ENCODE measurements at regions not wholly inside any gene's neighbourhood (a gene's known extent, or its start where the extent isn't known, plus 50 kb on each side); places are given as distances from the start of the nearest gene placed in this dataset.
A peak's percentile ranks its signal among the peaks of the same experiment; 100 is the strongest.

DNA sequence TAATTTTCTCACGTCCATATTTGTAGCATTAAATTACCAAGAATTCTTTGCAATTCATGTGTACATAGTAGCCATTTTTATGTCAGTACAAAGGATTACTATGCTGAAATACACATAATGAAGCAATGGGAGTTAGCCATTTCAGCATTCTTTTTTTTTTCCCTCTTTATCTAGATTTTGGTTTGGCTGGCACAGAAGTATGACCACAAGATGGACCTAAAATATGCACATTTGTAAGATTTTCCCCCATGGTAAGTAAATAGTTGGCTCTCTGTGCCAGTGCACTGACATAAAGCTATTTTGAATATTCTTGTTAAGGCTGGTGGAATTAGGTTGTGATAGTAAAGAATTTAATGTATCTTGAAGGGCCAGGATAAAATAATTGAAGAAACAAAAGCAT lies 486.1 kb upstream of the BTBD3 start:
- Histone ChIP-seq H3K36me3 (ENCODE audit: control insufficient read depth, insufficient read depth, low read length) (no peaks in the 10 kb centered on the region), H3K4me3 (ENCODE audit: low read depth, low read length) (no peak overlapping the region), H3K27me3 (ENCODE audit: control insufficient read depth, insufficient read depth, low read length) (no peaks in the 10 kb centered on the region)
- no peak for DNase-seq (ENCODE audit: low read depth)
- TF ChIP-seq, protein P1, sequence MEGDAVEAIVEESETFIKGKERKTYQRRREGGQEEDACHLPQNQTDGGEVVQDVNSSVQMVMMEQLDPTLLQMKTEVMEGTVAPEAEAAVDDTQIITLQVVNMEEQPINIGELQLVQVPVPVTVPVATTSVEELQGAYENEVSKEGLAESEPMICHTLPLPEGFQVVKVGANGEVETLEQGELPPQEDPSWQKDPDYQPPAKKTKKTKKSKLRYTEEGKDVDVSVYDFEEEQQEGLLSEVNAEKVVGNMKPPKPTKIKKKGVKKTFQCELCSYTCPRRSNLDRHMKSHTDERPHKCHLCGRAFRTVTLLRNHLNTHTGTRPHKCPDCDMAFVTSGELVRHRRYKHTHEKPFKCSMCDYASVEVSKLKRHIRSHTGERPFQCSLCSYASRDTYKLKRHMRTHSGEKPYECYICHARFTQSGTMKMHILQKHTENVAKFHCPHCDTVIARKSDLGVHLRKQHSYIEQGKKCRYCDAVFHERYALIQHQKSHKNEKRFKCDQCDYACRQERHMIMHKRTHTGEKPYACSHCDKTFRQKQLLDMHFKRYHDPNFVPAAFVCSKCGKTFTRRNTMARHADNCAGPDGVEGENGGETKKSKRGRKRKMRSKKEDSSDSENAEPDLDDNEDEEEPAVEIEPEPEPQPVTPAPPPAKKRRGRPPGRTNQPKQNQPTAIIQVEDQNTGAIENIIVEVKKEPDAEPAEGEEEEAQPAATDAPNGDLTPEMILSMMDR (IDR thresholded peaks at IDR 0.05; ENCODE audit: insufficient read depth, low read length, poor library complexity, severe bottlenecking), result no peak

DNA sequence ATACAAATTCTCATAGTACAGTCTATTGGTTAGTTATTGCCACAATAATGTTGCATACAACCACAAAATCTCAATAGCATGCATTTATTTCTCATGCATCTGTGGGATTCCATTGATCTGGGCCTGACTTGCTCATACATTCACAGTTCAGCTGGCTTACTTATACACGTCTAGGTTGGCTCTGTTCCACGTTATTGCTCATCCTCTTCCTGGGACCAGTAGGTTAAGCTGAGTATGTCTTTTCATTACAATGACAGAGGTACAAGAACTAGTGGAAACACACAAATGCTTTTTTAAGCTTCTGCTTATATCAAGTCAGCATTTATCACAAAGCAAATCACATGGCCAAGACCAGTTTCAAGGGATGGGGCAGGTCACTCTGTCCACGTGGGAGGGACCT lies 485.3 kb upstream of the BTBD3 start:
- Histone ChIP-seq H3K27me3 (ENCODE audit: control insufficient read depth, insufficient read depth, low read length) (no peaks in the 10 kb centered on the region), H3K36me3 (ENCODE audit: control insufficient read depth, insufficient read depth, low read length) (no peaks in the 10 kb centered on the region), H3K4me3 (ENCODE audit: low read depth, low read length) (no peak overlapping the region)
- DNase-seq (ENCODE audit: low read depth), result peak; percentile 56
- TF ChIP-seq, protein P1 (IDR thresholded peaks at IDR 0.05; ENCODE audit: insufficient read depth, low read length, poor library complexity, severe bottlenecking), result no peak

DNA sequence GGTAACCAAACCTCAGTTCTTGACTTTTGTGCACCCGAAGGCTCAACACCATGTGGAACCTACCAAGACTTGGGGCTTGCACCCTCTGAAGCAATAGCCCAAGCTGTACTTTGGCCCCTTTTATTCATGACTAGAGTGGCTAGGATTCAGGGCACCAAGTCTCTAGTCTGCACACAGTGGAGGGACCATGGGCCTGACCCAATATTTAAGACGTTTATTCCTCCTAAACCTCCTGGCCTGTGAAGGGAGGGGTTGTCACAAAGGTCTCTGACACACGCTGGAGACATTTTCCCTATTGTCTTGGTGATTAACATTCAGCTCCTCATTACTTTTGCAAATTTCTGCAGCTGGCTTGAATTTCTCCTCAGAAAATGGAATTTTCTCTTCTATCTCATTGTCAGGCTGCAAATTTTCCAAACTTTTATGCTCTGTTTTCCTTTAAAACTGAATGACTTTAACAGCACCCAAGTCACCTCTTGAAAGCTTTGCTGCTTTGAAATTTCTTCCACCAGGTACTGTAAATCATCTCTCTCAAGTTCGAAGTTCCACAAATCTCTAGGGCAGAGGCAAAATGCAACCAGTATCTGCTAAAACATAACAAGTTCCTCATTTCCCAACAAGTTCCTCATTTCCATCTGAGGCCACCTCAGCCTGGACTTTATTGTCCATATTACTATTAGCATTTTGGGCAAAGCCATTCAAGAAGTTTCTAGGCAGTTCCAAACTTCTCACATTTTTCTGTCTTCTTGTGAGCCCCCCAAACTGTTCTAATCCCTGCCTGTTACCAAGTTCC lies 481.4 kb upstream of the BTBD3 start:
- no peaks in the 10 kb centered on the region for H3K36me3 ChIP-seq (ENCODE audit: control insufficient read depth, insufficient read depth, low read length)
- H3K27me3 ChIP-seq (ENCODE audit: control insufficient read depth, insufficient read depth, low read length), result no peaks in the 10 kb centered on the region
- H3K4me3 ChIP-seq (ENCODE audit: low read depth, low read length), result no peak overlapping the region
- DNase-seq (ENCODE audit: low read depth), result no peak
- TF ChIP-seq, protein P1 (IDR thresholded peaks at IDR 0.05; ENCODE audit: insufficient read depth, low read length, poor library complexity, severe bottlenecking), result no peak

DNA sequence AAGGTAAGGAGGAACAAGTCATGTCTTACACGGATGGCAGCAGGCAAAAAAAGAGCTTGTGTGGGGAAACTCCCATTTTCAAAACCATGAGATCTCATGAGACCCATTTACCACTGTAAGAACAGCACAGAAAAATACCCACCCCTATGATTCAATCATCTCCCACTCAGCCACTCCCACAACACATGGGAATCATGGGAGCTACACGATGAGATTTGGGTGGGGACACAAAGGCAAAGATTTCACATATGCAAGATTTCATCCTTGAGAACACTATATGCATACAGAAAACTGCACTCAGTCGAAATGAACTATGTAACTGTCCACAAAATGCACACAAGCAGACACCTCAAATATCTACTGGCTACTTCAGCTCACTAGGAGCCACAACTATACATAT lies 480.6 kb upstream of the BTBD3 start:
- no peaks in the 10 kb centered on the region for H3K27me3 ChIP-seq (ENCODE audit: control insufficient read depth, insufficient read depth, low read length)
- no peak overlapping the region for H3K4me3 ChIP-seq (ENCODE audit: low read depth, low read length)
- TF ChIP-seq, protein P1 (IDR thresholded peaks at IDR 0.05; ENCODE audit: insufficient read depth, low read length, poor library complexity, severe bottlenecking), result no peak
- DNase-seq (ENCODE audit: low read depth), result no peak
- H3K36me3 ChIP-seq (ENCODE audit: control insufficient read depth, insufficient read depth, low read length), result no peaks in the 10 kb centered on the region

DNA sequence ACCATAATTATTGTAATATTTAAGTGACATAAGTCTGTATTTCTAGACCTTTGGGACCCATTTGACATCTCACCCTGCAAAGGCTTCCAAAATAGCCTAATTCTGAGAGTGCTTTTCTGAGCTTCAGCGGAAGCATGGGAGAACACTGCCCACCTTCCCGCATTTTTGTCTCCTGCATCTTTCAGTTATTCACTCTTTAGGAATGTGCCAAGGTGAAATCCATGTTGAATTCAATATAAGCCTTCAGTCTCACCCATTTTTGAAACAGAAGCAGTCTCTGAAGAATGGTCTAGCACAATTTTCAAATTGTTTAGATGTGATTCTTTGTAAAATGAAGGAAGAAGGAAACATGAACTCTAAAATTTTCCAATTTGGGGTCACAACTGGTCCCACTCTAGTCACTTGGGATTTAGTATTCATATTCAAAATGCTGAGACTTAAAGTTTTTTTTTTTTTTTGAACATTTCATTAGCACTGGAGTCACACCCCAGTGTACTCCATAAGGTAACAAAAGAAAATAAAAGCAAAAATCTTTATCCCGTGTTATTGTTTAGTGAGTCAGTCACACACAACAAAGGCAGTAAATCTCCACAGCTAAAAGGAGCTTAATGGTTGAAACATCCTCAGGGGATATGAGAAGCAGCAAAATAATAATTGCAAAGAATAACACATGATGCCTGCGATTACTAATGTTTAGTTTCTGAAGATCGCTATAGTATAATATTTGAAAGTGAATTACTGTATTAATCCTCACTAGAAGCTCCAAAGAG lies 479.9 kb upstream of the BTBD3 start:
- DNase-seq (ENCODE audit: low read depth), result no peak
- no peaks in the 10 kb centered on the region for H3K36me3 ChIP-seq (ENCODE audit: control insufficient read depth, insufficient read depth, low read length)
- TF ChIP-seq, protein P1 (IDR thresholded peaks at IDR 0.05; ENCODE audit: insufficient read depth, low read length, poor library complexity, severe bottlenecking), result no peak
- no peaks in the 10 kb centered on the region for H3K27me3 ChIP-seq (ENCODE audit: control insufficient read depth, insufficient read depth, low read length)
- H3K4me3 ChIP-seq (ENCODE audit: low read depth, low read length), result no peak overlapping the region
